ENCODE measurements at regions not wholly inside any gene's neighbourhood (a gene's known extent, or its start where the extent isn't known, plus 50 kb on each side); places are given as distances from the start of the nearest gene placed in this dataset.
A peak's percentile ranks its signal among the peaks of the same experiment; 100 is the strongest.
"Not testable (repeated sequence)": the region's sequence is repeated elsewhere in the genome, so short reads cannot be mapped to it uniquely, and the experiment has no call there.

- not testable (repeated sequence) for DNase-seq
Observed at GRCh38 chr5:18617191-18617590, 982.9 kb downstream of the TAF11L14 start.

GRCh38 chr5:18630458-18631045, 996.3 kb downstream of the TAF11L14 start:
- no peak for DNase-seq

- DNase-seq, result no peak
Observed at GRCh38 chr5:18652404-18653215, 1018.4 kb downstream of the TAF11L14 start.

- no peak for DNase-seq
Observed at GRCh38 chr5:18653216-18653752, 1019.0 kb downstream of the TAF11L14 start.

GRCh38 chr5:18660511-18660910, 1026.3 kb downstream of the TAF11L14 start:
- no peak for DNase-seq

GRCh38 chr5:18662231-18662630, 1028.0 kb downstream of the TAF11L14 start:
- DNase-seq, result no peak

GRCh38 chr5:18674212-18674611, 1040.0 kb downstream of the TAF11L14 start:
- DNase-seq, result not testable (repeated sequence)

- DNase-seq, result no peak
Observed at GRCh38 chr5:18675041-18675440, 1040.8 kb downstream of the TAF11L14 start.

GRCh38 chr5:18686253-18686652, 1052.0 kb downstream of the TAF11L14 start:
- no peak for DNase-seq

GRCh38 chr5:18687429-18687828, 1053.2 kb downstream of the TAF11L14 start:
- no peak for DNase-seq

GRCh38 chr5:18699681-18700080, 1065.4 kb downstream of the TAF11L14 start:
- DNase-seq, result no peak

GRCh38 chr5:18702821-18703220, 1068.6 kb downstream of the TAF11L14 start:
- DNase-seq, result no peak

- no peak for DNase-seq
Observed at GRCh38 chr5:18712936-18713485, 1078.8 kb downstream of the TAF11L14 start.

GRCh38 chr5:18720002-18720401, 1085.7 kb downstream of the TAF11L14 start:
- no peak for DNase-seq

- no peak for DNase-seq
Observed at GRCh38 chr5:18732556-18733479, 1098.6 kb downstream of the TAF11L14 start.

- no peak for DNase-seq
Observed at GRCh38 chr5:18736051-18736398, 1101.8 kb downstream of the TAF11L14 start.

- not testable (repeated sequence) for DNase-seq
Observed at GRCh38 chr5:18736736-18737135, 1102.5 kb downstream of the TAF11L14 start.

GRCh38 chr5:18740301-18740700, 1106.0 kb downstream of the TAF11L14 start:
- no peak for DNase-seq

GRCh38 chr5:18742830-18743229, 1108.6 kb downstream of the TAF11L14 start:
- DNase-seq, result no peak

GRCh38 chr5:18744441-18744840, 1110.2 kb downstream of the TAF11L14 start:
- DNase-seq, result no peak

- DNase-seq, result peak; percentile 65
Observed at GRCh38 chr5:18745042-18745987, 1111.1 kb downstream of the TAF11L14 start.
